DMS153 treated with DMSO at 0.1 percent for 48 hours (cell line): ENCODE measurements at regions not wholly inside any gene's neighbourhood (a gene's known extent, or its start where the extent isn't known, plus 50 kb on each side); places are given as distances from the start of the nearest gene placed in this dataset.
"Not testable (repeated sequence)": the region's sequence is repeated elsewhere in the genome, so short reads cannot be mapped to it uniquely, and the experiment has no call there.

Experiments
- DNase-seq: peaks from one replicate; lab custom pipeline; 2025; ENCODE audit not compliant: unreplicated experiment; lab: John Stamatoyannopoulos, UW

- DNase-seq = no peak
Observed at GRCh38 chr7:47191316-47191715, 390.6 kb downstream of the TNS3 start.

GRCh38 chr7:47190462-47190861 is 391.4 kb downstream of the TNS3 start:
- no peak for DNase-seq

DNA sequence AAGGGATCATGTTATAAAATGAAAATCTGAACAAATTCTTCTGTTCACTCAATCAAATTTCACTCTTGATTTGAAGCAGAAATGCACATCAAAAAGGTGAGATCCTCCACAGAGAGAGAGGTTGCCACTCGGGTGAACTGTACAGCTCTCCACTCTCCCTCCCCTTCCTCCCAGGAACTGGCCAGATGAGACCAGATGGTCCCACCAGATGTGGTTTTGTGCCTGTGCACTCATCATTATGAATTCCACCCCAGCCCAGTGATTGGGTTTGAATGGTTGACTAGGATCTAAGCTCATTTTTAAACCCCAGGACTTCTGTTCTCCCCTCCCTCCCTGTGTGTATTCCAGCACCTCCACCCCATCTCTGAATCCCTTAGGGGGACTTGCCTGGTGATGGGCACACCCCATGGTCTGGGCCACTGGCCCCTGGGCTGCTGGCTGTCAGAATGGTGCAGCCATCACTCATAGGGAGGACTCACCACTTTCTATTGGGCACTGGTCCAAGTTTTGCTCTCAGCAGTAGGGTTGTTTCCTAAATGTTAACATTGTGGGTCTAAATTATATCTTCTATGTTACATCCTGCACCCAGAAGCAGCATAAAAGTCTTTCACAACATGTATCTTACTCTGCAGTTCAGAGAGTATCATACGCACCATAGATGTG is 393.1 kb downstream of the TNS3 start:
- DNase-seq = no peak

- no peak for DNase-seq
Observed at GRCh38 chr7:47188136-47188535, 393.8 kb downstream of the TNS3 start.

DNA sequence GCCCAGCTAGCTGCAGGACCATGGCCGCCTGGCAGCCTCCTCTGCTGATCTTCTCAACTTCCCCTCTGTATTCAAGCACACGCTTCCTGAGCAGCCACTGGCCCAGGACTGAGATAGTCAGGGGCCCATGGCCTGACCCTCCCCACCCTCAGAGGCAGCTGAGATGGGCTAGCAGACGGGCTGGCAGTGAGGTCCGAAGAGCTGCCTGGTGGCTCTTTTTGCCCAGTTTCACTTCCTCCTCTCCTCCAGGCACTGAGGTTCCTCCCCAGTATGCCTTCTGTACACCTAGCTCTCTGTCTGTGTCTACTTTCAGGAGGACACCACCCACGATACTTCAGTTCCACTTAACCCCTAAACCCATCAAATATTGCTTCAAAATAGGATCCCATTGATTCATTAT is 395.6 kb downstream of the TNS3 start:
- no peak for DNase-seq

- DNase-seq = no peak
Observed at GRCh38 chr7:47185839-47186238, 396.1 kb downstream of the TNS3 start.

DNA sequence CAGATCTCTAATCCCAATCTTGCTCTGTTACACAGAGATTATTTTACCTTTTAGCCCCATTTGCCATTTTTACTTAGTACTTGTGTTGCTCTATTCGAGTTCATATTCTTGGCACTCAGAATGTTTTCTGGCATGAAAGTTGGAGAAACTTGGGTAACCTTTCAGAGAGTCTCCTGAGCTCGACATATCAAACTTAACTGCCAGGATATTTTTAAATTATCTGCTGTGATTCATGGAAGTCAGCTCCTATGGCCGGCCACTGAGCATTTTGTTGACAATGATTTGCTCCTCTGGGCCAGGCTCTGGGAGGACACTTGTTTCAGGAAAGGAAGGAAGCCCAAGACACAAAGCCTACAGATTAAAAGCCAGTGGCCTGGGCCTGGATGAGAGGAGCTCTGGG is 396.7 kb downstream of the TNS3 start:
- no peak for DNase-seq

- no peak for DNase-seq
Observed at GRCh38 chr7:47183862-47184590, 397.9 kb downstream of the TNS3 start.

- no peak for DNase-seq
Observed at GRCh38 chr7:47181746-47182361, 400.1 kb downstream of the TNS3 start.

GRCh38 chr7:47180516-47180826 is 401.4 kb downstream of the TNS3 start:
- no peak for DNase-seq

DNA sequence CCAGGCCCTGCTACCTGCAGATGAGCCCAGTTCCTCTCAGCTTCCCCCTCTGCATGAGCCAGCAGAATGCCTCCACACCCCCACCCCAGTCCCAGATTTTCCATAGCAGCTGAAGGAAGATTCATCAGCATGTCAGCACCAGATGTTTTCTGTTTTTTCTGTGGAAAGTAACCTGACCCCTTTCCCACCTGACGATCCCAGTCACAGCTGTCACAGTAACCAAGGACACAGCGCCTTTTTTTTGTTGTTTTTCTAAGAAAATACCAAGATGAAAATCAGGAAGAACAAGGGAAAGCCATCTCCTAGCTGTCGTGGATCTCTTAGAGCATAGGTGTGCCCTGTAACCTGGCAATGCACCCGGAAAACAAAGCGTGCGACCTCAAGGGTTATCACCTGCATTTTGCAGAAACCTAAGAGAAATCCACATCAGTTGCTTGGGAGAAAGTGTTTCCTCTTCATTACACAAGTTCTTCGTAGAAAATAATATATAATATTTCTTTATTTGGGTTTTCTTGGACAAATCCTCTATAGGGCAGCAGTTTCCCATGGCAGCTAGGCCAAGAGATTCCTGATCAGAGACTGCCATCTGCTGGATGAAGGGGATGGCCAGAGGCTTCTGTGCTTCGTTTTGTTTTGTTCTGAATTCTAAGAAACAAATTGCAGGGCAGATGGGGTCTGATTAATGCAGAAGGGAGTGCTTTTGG is 401.9 kb downstream of the TNS3 start:
- peak; percentile 83 for DNase-seq

DNA sequence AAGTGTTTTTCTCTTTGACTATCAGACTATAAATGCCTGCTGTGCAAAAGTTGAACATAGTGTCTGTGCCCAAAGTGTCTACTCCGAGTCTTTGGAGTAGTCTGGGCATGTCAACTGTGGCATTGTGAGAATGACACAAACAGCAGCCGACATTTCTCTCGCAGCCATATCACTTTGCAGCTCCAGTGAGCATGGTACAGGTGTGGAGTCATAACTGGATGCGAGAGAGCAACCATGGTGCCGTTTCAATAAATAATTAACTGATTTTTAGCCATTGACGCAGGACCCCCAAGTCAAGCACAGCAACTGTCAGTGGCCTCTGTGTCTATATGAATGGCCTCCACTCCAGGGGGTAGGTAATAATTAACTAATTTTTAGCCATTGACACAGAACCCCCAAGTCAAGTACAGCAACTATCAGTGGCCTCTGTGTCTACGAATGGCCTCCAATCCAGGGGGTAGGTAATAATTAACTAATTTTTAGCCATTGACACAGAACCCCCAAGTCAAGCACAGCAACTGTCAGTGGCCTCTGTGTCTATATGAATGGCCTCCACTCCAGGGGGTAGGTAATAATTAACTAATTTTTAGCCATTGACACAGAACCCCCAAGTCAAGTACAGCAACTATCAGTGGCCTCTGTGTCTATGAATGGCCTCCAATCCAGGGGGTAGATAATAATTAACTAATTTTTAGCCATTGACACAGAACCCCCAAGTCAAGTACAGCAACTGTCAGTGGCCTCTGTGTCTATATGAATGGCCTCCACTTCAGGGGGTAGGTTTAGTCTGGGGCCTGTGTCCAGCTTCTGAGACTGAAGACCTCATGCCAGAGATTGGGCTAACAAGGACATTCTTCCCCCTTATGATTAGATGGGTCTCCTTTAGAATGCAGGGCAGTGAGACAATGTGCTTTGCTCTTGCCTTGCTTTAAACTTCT is 409.0 kb downstream of the TNS3 start:
- DNase-seq = not testable (repeated sequence)

DNA sequence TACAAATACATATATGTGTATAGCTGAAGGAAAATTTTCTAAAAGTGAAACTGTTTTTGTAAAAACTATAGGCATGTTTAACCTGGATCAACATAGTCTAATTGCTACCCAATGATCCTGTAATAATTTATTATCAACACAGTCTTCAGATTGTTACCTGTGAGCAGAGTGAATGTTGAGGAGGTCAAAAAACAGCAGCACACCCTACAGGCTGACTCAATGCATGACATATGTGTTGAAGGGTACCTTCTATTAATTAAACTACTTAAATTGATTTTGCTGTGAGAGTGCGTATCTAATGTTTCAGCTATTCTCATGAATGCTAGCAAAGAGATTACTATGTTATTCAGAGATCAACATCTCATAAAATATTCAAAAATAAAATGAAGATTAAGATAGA is 411.4 kb downstream of the TNS3 start:
- DNase-seq = no peak

GRCh38 chr7:47154791-47155190 is 427.1 kb downstream of the TNS3 start:
- DNase-seq = no peak

- DNase-seq = peak; percentile 88
Observed at GRCh38 chr7:47153576-47153975, 428.3 kb downstream of the TNS3 start.

DNA sequence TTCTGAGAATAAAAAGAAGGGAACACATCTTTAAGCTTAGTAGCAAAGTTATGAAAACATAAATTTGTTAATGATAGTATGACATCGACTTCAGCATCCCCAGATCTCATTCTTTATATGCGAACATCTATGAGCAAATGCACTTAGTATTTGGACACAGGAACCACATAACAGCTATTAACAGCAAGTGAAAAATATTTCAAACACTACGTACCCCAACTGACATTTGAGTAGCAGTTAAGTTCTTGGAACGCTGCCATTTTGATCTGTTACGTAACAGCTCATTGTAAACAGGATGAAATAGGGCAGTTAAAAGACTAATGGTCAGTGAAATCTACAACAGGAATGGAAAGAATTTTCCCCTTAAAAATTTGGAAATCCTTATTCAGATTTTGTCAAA is 428.9 kb downstream of the TNS3 start:
- DNase-seq = peak; percentile 95

GRCh38 chr7:47152307-47152706 is 429.6 kb downstream of the TNS3 start:
- DNase-seq = no peak

- DNase-seq = no peak
Observed at GRCh38 chr7:47150497-47151260, 431.2 kb downstream of the TNS3 start.

- no peak for DNase-seq
Observed at GRCh38 chr7:47149971-47150370, 431.9 kb downstream of the TNS3 start.

DNA sequence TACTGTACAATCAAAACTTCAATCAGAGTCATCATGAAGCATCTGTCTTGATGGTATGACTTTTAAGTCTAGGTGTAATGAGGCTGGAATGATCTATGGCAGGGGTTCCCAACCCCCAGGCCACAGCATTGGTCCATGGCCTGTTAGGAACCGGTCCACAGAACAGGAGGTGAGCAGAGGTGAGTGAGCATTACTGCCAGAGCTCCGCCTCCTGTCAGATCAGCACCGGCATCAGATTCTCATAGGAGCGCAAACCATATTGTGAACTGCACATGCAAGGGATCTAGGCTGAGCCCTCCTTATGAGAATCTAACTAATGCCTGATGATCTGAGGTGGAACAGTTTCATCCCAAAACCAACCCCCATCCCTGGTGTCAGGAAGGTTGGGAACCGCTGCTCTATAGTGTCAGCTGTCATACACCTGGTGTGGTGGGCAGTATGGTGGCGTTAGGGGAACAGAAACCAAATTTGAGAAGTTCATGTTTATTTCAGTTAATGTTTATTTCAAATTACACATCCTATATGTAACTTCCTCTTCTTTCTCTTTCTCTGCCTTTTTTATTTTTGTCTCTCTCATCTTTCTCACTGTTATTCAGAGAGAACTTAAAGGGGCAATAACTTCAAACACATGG is 432.6 kb downstream of the TNS3 start:
- DNase-seq = no peak
